NT2/D1 (cell line): ENCODE measurements at regions not wholly inside any gene's neighbourhood (a gene's known extent, or its start where the extent isn't known, plus 50 kb on each side); places are given as distances from the start of the nearest gene placed in this dataset.

Source experiments
- SUZ12 ChIP-seq: IDR thresholded peaks from 2 replicates; pipeline ENCODE4 v1.6.1; 2011; ENCODE audit not compliant: insufficient read length, insufficient read depth; ENCODE audit errors: extremely low read depth
- YY1 ChIP-seq: IDR thresholded peaks from 2 replicates; pipeline ENCODE4 v1.6.1; 2011; ENCODE audit not compliant: insufficient read length, insufficient read depth

DNA sequence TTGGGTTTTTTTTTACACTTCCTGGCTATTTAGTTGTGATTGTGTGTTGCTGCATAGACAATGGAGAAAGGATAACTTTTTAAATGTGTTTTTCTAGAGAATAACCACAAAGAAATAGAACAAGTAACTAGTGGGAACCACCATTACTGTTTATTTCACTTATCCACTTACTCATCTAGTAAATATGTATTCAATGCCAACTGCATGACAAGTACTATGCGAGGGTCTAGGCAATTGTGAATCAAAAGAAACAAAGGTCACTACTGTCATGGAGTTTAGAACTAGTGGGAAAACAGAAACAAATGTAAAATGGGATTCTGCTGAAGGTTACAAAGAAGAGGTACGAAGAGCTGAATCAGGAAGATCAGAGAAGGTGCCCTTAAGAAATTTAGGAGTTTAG, 600.9 kb upstream of the ROBO2 start:
- no peak for TF ChIP-seq SUZ12
- no peak for TF ChIP-seq YY1
